NCI-H146 treated with DMSO at 0.1 percent for 48 hours (cell line): ENCODE measurements at regions not wholly inside any gene's neighbourhood (a gene's known extent, or its start where the extent isn't known, plus 50 kb on each side); places are given as distances from the start of the nearest gene placed in this dataset.

Experiments used
- DNase-seq: peaks from one replicate; lab custom pipeline; 2025; ENCODE audit not compliant: unreplicated experiment; lab: John Stamatoyannopoulos, UW

DNA sequence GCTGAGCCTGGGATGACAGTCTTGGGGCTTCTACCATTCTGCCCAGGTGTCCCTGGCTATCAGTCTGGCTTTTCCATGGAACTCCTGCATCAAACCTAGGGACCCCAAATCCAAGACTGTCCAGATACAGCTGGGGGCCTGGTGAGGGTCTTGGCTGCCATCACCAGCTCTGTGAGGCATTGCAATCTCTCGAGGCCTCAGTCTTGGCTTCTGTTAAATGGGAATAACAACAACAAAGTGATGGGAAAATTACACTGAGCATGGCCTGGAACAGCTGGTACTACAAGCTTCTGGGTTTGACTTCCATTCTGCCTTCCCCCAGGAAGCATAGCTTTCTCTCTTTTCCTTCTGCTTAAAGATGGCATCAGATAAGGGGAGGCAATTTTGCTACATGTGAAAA lies 50.0 kb upstream of the LCTL start:
- DNase-seq = no peak

DNA sequence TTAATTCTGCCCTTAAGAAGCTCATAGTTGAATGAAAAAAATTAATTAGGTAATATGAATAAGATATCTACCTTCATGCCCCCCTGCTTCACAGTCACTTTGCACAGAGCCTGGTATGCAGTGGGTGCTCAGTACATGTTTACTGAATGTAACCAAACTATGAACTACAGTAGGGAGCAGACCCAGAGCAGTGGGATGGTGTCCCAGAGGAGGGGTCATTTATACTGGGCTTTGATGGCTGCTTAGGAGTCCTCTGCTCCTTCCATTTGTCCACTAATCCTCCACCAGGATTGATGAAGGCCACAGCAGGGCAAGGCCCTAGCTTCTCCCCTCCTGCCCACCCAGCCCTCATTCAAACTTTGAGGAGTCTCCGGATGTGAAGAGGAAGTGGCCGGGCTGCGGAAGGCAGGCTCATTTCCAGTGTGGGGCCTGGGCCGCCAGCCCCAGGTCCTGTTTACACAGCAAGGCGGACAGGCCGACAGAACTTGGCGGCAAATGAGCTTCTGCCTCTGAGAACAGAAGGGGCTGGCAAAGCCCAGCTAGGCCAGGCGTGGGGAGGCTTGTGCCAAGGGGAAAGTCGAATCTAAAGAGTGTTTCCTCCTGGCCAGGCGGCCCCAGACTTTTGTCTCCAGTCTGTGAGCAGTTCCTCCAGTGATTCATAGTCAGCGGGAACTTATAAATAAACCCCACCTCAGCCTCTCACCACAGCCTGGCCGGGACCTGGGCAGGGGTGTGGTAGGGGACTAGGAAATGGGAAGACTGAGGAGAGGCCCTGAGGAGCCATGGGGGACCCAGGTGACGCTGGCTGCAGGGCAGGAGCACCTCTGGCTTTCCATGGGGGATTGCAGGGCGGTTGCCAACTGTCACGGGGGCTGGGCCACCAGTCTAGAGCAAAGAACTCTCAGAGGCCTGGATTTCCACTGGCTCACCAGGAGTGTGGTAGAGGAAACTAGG lies 51.6 kb upstream of the LCTL start:
- no peak for DNase-seq

DNA sequence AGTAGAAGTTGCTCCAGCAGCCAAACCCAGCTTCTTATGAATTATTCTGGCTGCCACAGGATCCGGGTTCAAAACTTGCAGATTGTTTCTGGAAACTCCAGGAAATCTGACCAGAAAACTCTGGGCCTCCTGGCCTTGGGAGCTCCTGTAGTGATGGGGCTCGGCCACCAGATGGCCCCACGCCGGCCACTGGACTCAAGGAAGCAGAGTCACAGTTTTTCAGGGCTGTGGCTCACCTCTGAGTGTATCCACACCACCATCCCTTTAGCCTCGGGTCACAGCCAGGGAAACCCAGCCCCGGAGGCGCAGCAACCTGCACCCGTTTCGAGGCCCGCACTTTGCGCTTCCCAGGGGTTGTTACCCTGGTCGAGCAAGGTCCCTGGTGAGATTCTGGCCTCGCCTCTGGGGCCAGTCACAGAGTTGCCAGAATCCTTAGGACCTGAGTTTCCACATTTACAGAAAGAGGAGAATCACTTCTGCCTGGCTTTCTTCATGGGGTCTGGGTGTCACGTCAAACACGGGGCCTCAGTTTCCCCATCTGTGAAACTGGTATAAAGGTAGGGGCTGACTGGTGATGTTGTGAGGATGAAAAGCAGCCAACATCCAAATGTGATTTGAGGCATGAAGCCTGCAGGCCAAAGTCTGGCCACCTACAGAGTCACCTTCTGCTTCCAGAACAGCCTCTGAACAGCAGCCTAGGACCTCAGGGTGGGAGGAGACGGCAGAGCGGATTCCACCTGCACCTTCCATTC lies 53.5 kb upstream of the LCTL start:
- peak; percentile 1 for DNase-seq

DNA sequence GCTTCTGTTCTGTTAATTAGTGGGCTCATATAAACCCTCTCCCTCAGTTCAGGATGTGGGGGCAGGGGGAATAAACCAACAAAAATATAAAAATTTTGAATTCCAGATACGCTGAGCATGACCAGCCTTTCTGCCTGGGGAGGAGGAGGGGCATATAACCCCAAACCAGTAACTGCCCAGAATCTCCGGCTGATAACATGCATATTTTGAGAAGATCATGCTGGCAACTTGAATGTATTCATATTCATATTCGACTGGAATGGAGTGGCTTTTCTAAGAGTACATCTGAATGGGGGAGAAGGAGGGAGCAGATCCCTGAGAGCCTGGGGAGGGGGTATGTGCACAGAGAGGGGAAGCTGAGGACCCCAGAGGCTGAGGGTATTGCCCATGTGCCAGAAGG lies 54.5 kb upstream of the LCTL start:
- DNase-seq = no peak

DNA sequence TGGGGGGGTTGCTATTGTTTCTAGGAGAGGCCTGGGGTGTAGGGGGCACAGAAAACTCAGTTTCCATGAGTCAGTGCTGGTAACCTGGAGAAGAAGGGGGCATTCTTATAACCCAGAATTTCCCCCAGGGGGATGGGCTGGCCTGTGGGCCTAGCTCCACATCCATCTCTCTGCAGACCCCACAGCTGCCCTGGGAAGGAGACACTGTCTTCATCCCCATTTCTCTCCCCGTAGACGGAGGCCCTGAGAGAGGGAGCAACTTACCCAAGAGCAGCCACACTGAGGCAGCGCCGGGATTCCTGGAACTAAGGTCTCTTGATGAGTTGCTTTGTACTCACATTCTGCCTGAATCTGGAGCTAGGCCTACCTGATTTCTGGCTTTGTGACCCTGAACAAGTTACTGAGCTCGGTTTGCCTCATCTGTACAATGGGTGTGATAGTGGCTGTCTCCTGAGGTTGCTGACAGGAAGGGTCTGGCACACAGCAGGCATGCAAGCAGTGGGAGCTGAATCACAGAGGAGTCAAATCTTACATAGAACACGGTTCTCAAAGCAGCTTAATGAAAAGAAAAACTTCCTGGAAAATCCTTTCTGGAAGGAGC lies 55.0 kb upstream of the LCTL start:
- DNase-seq = no peak

DNA sequence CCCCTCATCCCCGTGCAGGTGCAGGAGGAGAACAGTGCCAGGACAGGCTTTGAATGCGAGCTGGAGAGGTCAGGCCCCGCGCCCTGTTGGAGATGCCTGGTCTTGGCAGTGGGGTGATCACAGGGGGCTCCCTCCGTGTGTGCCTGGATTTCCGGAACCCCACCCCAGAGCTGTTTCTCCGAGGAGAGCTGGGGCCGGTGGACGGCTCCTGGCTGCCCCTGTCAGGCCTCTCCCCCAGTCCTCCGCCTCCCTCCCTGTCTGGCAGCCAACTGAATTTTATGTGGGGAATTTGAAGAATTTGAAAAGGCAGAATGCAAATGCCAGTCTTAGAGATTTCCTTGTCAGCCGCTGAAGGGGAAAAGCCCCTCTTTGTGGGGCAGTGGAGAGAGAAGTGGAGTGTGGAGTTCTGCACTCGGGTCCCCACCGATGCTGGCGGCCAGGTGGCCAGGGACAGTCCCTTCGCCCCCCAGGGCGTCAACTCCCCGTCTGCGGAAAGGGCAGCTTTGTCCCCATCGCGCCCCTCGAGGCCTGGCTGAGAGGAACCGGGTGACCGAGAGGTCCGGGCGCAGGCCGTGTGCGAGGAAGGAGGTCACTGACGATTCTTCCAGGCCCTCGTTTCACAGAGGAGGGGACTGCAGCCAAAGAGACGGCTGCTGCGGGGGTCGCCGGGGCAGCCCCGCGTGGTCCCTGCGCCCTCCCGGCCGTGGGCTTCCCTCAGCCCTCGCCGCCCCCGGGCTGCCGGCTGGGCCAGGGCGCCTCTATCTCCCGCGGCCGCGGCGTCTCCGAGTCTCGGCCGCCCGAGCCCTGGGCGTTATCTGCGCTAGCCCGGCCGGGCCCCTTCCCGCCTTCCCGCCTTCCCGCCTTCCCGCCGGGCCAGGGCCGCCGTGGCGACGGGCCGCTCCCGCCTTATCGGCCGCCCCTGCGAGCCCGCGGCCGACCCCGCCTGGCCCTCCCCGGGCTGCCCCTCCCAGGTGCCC lies 56.0 kb upstream of the LCTL start:
- DNase-seq = no peak

DNA sequence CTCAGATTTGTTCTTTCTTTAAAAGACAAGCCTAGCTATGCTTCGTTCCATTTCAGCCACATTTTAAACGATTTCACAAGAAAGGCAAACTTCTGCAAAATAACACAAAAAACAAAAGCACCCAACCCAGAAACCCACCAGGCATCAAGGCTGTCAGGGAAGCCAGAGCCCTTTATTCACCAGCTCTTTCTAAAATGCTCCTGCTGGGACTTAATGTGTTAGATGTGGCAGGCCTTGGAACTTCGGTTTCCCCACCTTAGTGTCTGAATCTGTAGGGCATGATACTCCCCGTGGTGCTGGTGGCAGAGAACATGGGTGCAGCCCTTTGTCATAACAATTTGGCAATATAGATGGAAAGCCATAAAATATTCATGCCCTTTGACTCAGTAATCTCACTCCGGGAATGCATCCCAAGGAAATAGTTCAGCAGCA lies 56.8 kb upstream of the LCTL start:
- no peak for DNase-seq

DNA sequence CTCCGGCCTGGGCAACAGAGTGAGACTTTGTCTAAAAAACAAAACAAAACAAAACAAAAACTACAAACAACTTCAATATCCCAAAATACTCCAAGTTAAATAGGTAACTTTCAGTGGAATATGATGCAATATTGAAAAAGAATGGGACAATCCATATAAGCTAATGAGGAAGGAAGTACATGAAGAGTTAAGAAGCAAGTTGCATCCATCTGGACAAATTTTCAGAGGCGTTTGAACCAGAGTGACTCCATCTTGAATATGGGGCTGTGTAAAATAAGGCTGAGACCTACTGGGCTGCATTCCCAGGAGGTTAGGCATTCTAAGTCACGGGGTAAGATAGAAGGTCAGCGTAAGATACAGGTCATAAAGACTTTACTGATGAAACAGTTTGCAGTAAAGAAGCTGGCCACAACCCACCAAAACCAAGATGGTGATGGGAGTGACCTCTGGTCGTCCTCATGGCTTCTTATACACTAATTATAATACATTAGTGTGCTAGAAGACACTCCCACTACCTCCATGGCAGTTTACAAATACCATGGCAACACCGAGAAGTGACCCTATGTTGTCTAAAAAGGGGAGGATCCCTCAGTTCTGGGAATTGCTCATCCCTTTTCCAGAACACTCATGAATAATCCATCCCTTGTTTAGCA lies 58.1 kb upstream of the LCTL start:
- DNase-seq = no peak

DNA sequence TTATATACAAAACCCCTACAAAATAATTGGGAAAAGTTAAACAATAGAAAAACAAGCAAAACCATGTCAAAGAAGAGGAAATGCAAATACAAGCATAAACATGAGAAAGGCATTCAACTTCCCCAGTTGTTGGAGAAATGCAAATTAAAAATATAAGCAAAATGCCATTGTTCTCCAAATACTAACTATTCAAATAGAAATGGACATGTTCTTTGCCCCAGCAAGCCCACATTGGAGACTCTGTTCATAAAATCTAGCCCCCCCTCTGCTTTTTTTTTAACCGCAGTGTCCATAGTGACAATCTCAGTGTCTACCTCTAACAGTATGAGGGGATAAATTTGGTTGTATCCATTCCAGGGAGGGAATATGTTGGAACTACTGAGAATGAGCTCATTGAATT lies 59.7 kb upstream of the LCTL start:
- no peak for DNase-seq

DNA sequence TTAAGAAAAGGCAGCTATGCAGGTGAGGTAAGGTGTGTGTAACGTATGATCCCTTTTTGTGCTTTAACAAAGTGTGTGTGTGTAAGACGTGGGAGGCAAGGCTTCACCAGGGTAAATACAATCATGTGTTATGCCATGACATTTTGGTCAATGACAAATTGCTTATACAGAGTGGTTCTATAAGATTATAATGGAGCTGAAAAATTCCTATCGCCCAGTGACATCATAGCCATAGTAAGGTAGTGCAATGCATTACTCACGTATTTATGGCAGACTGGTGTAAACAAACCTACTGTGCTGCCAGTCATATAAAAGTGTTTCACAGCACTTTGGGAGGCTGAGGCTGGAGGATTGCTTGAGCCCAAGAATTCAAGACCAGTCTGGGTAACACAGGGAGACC lies 60.2 kb upstream of the LCTL start:
- no peak for DNase-seq

DNA sequence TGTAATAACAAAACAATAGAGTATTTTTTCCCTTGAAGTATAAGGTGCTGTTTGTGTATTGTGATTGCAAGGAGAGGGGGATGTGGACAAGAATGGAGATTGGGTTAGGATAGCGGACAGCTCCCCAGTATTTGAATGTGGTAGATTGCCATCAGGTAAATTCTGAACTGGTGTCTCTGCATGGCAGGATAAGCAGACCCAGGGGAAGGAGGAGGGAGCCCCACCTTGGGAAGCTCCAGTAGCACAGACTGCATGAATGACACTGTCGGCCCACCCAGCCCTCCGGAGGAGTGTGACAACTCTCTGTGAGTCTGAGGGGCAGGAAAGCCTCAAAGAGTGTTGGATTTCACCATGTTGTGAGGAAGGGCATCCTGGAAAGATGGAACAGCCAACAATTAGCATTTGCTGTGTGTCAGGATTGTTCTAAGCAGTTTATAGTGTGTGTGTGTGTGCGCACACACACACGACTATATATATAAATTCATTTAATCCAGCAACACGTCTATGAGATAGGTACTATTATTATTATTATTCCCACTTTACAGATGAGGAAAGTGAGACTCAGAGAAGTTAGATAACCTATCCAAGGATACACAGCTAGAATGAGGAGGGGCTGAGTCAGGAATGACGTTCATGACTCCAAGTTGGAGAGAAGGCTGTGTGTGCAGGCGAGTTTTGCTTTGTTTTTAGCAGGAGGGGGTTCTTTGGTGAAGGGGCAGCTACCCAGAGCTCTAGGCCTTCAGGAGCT lies 63.4 kb upstream of the LCTL start:
- DNase-seq = no peak

DNA sequence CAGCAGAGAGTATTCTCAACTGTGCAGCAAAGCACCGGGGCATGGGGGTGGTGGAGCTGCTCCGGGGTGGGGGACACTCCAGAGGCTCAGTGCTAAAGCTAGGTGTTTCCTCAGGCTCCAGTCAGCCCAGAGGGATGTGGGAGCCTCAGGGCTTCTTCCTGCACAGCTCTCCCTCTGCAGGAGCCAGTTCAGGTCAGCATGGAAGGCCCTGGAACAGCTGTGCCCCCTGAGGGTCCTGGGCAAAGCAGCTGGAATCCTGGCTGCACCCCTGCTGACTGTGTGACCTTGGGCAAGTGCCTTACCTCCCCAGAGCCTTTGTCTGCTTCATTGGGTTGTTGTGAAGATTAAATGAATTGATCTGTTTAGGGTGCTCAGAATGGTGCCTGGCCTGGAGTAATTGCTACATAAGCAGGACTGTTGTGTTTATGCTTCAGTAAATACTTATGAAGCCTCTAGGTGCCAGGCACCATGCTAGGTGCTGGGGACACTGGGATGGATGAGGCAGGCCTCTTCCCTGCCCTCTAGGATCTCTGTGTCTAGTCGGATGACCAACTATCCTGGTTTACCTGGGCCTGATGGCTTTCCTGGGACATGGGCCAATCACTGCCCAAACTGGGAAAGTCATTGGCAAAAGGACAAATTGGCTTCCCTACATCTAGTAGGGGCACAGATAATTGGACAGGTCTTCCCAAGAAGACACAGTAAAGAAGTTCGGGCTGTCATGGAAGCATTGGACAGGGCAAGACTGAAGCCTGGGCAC lies 64.2 kb upstream of the LCTL start:
- DNase-seq = no peak

DNA sequence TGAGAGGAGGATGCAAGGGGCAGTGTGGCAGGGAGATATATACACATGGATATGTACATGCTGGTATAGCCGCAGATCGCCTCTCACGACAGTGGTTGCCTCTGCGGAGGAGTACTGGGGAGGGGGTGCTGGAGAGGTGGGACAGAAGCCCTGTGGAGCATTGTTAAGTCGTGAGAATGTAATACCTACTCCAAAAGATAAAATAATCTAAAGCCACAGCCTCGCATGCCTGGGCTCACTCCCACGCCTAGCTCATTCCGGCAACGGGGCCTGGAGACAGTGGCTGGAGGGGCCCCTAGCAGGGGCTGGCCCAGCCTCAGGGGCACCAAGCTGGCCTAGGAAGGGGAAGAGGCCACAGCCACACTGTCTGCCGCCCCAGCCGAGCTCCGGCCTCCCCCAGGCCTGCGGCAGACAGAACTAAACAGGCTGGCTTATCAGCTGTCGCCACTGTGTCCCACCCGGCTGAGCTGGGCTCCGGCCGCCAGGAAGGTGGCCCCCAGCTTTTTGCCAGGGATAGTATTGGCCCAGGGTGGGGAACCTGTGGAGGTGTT lies 65.1 kb upstream of the LCTL start:
- DNase-seq = no peak

DNA sequence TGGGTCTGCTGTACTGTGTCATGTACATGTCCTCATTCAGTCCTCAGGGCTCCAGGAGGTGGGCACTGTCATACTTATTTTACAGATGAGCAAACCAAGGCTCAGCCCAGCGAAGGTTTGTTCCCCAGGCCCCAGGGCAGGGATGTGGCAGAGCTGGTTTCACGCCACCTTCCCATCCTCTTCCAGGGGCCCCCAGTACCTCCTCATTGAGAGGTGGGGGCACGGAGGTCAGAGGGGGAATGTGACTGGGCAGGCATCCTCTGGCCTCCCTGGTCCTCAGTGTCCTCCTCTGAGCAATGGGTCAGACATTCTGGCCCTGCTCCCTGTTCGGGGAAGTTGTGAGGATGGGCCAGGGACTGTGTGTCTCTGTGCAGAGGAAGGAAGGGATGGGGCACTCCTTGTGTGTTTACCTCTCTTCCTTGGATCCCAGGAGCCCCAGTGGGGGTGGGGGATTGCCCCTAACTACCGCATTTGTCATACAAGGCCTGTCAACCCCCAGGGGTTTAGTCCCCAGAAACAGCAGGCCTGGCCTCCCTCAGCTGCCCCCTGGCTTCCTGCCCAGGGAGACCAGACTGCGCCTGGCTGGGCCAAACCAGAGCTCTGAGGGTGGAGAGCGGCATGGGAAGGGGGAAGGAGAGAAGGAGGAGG lies 65.9 kb upstream of the LCTL start:
- no peak for DNase-seq

DNA sequence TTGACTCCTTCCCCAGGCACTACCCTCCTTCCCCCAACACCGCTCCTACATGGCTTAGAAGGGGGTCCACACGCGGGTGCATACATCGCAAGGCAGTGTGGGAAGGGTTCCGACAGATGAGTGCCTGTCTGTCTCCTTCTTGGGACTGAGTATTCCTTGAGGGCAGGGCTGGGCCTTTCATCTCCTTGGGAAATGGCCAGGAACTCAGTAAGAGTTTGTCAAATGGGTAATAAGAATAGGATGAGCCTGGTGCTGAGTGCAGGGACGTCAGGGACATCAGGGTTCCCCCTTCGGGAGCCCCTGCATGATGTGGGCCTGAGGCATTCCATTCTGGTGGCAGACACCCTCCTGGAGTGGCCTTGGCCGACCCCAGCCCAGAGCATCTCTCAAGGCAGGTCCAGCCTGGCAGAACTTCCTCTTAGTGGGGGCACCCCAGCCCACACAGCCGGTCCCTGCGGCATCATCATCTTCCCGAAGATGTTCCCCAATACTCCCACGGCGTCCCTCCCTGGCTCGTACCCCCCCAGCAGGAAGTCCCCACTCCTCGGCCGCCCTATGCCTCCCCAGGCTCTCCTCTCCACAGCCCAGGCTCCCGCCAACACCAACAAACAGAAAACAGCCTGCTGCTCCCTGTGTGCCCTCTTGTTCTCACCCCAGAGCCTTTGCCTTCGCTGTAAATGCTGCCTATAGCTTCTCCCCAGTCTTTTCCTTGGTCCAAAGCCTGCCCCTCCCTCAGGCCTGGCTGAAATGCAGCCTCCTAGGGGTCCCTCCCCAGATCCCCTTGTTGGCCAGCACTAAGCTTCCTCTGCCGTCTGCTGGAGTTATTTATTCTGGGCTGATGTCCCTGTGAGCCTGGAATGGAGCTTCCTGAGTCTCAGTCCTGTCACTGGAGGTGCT lies 67.5 kb upstream of the LCTL start:
- DNase-seq = no peak

DNA sequence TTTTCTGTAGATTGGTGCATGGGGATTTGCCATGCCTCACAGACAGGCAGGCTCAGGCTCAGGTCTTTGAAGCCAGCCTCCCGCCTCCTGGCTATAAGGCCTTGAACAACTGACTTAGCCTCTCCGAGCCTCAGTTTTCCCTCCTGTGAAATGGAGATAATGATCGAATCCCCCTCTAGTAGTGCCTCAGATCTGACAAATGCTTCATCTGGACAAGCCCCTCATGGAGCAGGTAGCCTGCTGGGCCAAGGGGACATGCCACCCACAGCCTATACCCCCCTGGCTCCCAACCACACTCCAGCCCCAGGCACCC lies 68.1 kb upstream of the LCTL start:
- DNase-seq = no peak

DNA sequence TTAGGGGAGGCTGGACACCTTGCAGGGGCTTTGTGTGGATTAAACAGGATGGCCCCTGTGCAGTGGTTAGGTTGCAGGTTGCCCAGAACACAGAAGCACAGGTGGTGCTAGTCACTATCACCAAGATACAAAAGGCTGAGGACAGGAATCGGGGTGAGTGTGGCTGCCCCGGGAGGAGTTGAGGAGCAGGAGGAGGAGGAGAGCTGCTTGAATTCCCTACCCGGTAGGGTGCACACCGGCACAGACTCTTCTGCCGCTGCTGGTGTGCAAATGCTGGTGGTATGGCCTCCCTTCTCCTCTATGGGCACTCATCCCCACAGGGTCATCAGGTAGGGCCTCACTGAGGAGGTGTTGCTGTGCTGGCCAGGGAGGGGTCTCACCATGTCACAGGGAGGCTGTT lies 67.5 kb upstream of the SMAD6 start:
- DNase-seq = no peak
